ENCODE measurements at regions not wholly inside any gene's neighbourhood (a gene's known extent, or its start where the extent isn't known, plus 50 kb on each side); places are given as distances from the start of the nearest gene placed in this dataset.
"Not testable (repeated sequence)": the region's sequence is repeated elsewhere in the genome, so short reads cannot be mapped to it uniquely, and the experiment has no call there.

DNA sequence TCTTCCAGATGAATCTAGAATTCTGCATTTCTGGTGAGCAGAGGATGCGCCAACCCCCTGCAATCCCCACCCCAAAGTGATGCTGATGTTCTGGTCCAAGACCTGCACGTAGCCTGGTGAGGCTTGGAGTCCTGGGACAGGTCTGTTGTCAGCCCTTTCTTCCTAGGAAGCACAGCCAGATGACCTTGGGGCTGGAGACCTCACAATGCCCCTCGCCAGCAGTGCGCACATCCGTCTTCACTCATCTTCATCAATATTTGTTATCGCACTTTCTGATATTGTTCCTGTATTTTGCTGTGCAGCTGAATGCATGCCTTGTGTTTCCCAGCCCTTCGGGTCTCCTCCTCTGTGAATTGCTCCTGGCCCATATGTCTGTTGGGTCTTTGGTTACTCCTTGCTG is 4222.8 kb upstream of the OR11H1 start:
- peaks cover 77 to 79% of the 10 kb centered on the region in 2 donors for H3K9me3 ChIP-seq (replicated peaks in 1 of 2; ENCODE audit: control insufficient read depth in 1 of 2, insufficient read depth in 1 of 2, low read length in 2 of 2)
- not testable (repeated sequence) for H3K36me3 Mint-ChIP-seq
- H3K9me3 Mint-ChIP-seq: peaks cover 25 to 85% (median 69%) of the 10 kb centered on the region in 7 donors

GRCh38 chr22:11306933-11307518 is 4221.0 kb upstream of the OR11H1 start:
- H3K4me3 ChIP-seq (replicated peaks in 1 of 3; ENCODE audit: low read depth in 2 of 3, low read length in 3 of 3); H3K36me3 ChIP-seq (replicated peaks in 1 of 2; ENCODE audit: control insufficient read depth in 1 of 2, insufficient read depth in 2 of 2, low read length in 2 of 2); DNase-seq; H3K27me3 Mint-ChIP-seq (ENCODE audit: low read depth in 3 of 3); H3K79me2 ChIP-seq (ENCODE audit: insufficient read depth, low read length); H3K27ac Mint-ChIP-seq; H3K27me3 ChIP-seq (ENCODE audit: control insufficient read depth in 2 of 2, insufficient read depth in 2 of 2, low read length in 2 of 2); H3K4me1 Mint-ChIP-seq; H3K9ac ChIP-seq (ENCODE audit: insufficient read depth, low read length, poor library complexity, severe bottlenecking); H3K27ac ChIP-seq (ENCODE audit: low read depth in 1 of 2, low read length in 2 of 2); H3K4me1 ChIP-seq (ENCODE audit: control insufficient read depth in 1 of 2, insufficient read depth in 2 of 2, low read length in 2 of 2); H3K36me3 Mint-ChIP-seq; H3K4me3 Mint-ChIP-seq; H3K4me2 ChIP-seq (replicated peaks; ENCODE audit: extremely low read depth, low read length, poor library complexity, severe bottlenecking); H2AFZ ChIP-seq (ENCODE audit: insufficient read depth, low read depth, low read length, poor library complexity, severe bottlenecking); intact Hi-C loops (cut with micrococcal nuclease); H4K20me1 ChIP-seq (ENCODE audit: insufficient read depth, low read length): not testable (repeated sequence)
- peaks cover 26 to 85% (median 69%) of the 10 kb centered on the region in 7 donors for H3K9me3 Mint-ChIP-seq
- H3K9me3 ChIP-seq (replicated peaks in 1 of 2; ENCODE audit: control insufficient read depth in 1 of 2, insufficient read depth in 1 of 2, low read length in 2 of 2): peaks cover 72 to 86% of the 10 kb centered on the region in 2 donors
- WGBS (ENCODE audit: insufficient coverage): 83% methylated on average over 5 of the region's 6 CpGs

More for the DNA sequence above, 4222.8 kb upstream of the OR11H1 start:
- H3K9ac ChIP-seq (ENCODE audit: insufficient read depth, low read length, poor library complexity, severe bottlenecking); H3K4me1 ChIP-seq (ENCODE audit: control insufficient read depth in 1 of 2, insufficient read depth in 2 of 2, low read length in 2 of 2); H3K36me3 ChIP-seq (replicated peaks in 1 of 2; ENCODE audit: control insufficient read depth in 1 of 2, insufficient read depth in 2 of 2, low read length in 2 of 2); H3K4me2 ChIP-seq (replicated peaks; ENCODE audit: extremely low read depth, low read length, poor library complexity, severe bottlenecking); H2AFZ ChIP-seq (ENCODE audit: insufficient read depth, low read depth, low read length, poor library complexity, severe bottlenecking); H4K20me1 ChIP-seq (ENCODE audit: insufficient read depth, low read length); H3K4me1 Mint-ChIP-seq; intact Hi-C loops (cut with micrococcal nuclease); H3K4me3 Mint-ChIP-seq; H3K27ac ChIP-seq (ENCODE audit: low read depth in 1 of 2, low read length in 2 of 2); H3K27ac Mint-ChIP-seq; H3K79me2 ChIP-seq (ENCODE audit: insufficient read depth, low read length); H3K27me3 ChIP-seq (ENCODE audit: control insufficient read depth in 2 of 2, insufficient read depth in 2 of 2, low read length in 2 of 2); DNase-seq; H3K27me3 Mint-ChIP-seq (ENCODE audit: low read depth in 3 of 3); H3K4me3 ChIP-seq (replicated peaks in 1 of 3; ENCODE audit: low read depth in 2 of 3, low read length in 3 of 3): not testable (repeated sequence)
- WGBS (ENCODE audit: insufficient coverage): 87% methylated on average over 7 of the region's 7 CpGs

GRCh38 chr22:11307998-11308397 is 4220.0 kb upstream of the OR11H1 start:
- 87% methylated on average over 15 of the region's 16 CpGs for WGBS (ENCODE audit: insufficient coverage)
- intact Hi-C loops (cut with micrococcal nuclease): no loop called here
- H3K4me3 ChIP-seq (replicated peaks in 1 of 3; ENCODE audit: low read depth in 2 of 3, low read length in 3 of 3): no peak overlapping the region
- no peak overlapping the region for H2AFZ ChIP-seq (ENCODE audit: insufficient read depth, low read depth, low read length, poor library complexity, severe bottlenecking)
- Mint-ChIP-seq H3K27me3 (ENCODE audit: low read depth in 3 of 3) (peaks cover 0 to 2% (median 0%) of the 10 kb centered on the region in 3 donors), H3K36me3 (no peaks in the 10 kb centered on the region), H3K27ac (peak overlapping the region in 1 of 7 donors; percentile 7), H3K4me1 (no peaks in the 10 kb centered on the region), H3K4me3 (no peak overlapping the region), H3K9me3 (peaks cover 26 to 83% (median 67%) of the 10 kb centered on the region in 7 donors)
- no peaks in the 10 kb centered on the region for H3K27me3 ChIP-seq (ENCODE audit: control insufficient read depth in 2 of 2, insufficient read depth in 2 of 2, low read length in 2 of 2)
- H3K27ac ChIP-seq (ENCODE audit: low read depth in 1 of 2, low read length in 2 of 2): no peak overlapping the region
- H3K9me3 ChIP-seq (replicated peaks in 1 of 2; ENCODE audit: control insufficient read depth in 1 of 2, insufficient read depth in 1 of 2, low read length in 2 of 2): peaks cover 72 to 84% of the 10 kb centered on the region in 2 donors
- TF ChIP-seq CTCF (IDR thresholded peaks at IDR 0.05): no peak
- no peaks in the 10 kb centered on the region for H3K4me1 ChIP-seq (ENCODE audit: control insufficient read depth in 1 of 2, insufficient read depth in 2 of 2, low read length in 2 of 2)
- no peak overlapping the region for H3K9ac ChIP-seq (ENCODE audit: insufficient read depth, low read length, poor library complexity, severe bottlenecking)
- no peak for DNase-seq
- H3K36me3 ChIP-seq (replicated peaks in 1 of 2; ENCODE audit: control insufficient read depth in 1 of 2, insufficient read depth in 2 of 2, low read length in 2 of 2): no peaks in the 10 kb centered on the region
- H3K4me2 ChIP-seq (replicated peaks; ENCODE audit: extremely low read depth, low read length, poor library complexity, severe bottlenecking): no peak overlapping the region
- H4K20me1 ChIP-seq (ENCODE audit: insufficient read depth, low read length): no peaks in the 10 kb centered on the region
- no peaks in the 10 kb centered on the region for H3K79me2 ChIP-seq (ENCODE audit: insufficient read depth, low read length)

DNA sequence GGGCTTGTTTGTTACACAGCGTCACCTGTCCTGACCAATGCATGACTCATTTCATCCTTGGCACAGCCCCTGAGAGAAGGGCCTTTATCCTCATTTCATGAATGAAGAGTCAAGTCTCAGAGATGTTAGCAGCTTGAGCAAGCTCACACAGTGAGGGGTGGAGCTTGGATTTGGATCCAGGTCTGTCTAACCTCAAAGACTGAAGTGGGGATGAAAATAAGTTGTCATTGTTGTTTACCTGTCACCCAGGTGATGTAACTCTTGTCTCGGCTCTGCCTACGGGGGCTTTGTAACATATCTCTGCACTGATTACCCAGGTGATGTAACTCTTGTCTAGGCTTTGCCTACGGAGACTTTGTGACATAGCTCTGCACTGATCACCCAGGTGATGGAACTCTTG is 4218.2 kb upstream of the OR11H1 start:
- H3K27ac ChIP-seq (ENCODE audit: low read depth in 1 of 2, low read length in 2 of 2); DNase-seq; H3K4me1 Mint-ChIP-seq; intact Hi-C loops (cut with micrococcal nuclease); H3K4me1 ChIP-seq (ENCODE audit: control insufficient read depth in 1 of 2, insufficient read depth in 2 of 2, low read length in 2 of 2); H3K36me3 Mint-ChIP-seq; H3K27me3 ChIP-seq (ENCODE audit: control insufficient read depth in 2 of 2, insufficient read depth in 2 of 2, low read length in 2 of 2); H3K79me2 ChIP-seq (ENCODE audit: insufficient read depth, low read length); H4K20me1 ChIP-seq (ENCODE audit: insufficient read depth, low read length); H3K4me2 ChIP-seq (replicated peaks; ENCODE audit: extremely low read depth, low read length, poor library complexity, severe bottlenecking); H2AFZ ChIP-seq (ENCODE audit: insufficient read depth, low read depth, low read length, poor library complexity, severe bottlenecking); H3K9ac ChIP-seq (ENCODE audit: insufficient read depth, low read length, poor library complexity, severe bottlenecking); H3K4me3 Mint-ChIP-seq; H3K4me3 ChIP-seq (replicated peaks in 1 of 3; ENCODE audit: low read depth in 2 of 3, low read length in 3 of 3); H3K27me3 Mint-ChIP-seq (ENCODE audit: low read depth in 3 of 3); H3K27ac Mint-ChIP-seq; H3K36me3 ChIP-seq (replicated peaks in 1 of 2; ENCODE audit: control insufficient read depth in 1 of 2, insufficient read depth in 2 of 2, low read length in 2 of 2): not testable (repeated sequence)
- H3K9me3 Mint-ChIP-seq: peaks cover 33 to 82% (median 68%) of the 10 kb centered on the region in 7 donors
- whole genome bisulfite sequencing (ENCODE audit: insufficient coverage): 72% methylated on average over 4 of the region's 4 CpGs
- H3K9me3 ChIP-seq (replicated peaks in 1 of 2; ENCODE audit: control insufficient read depth in 1 of 2, insufficient read depth in 1 of 2, low read length in 2 of 2): peaks cover 63 to 77% of the 10 kb centered on the region in 2 donors

All from CD14-positive monocyte (primary cell).